WTC11 (cell line): ENCODE measurements at regions not wholly inside any gene's neighbourhood (a gene's known extent, or its start where the extent isn't known, plus 50 kb on each side); places are given as distances from the start of the nearest gene placed in this dataset.

Experiments used
- ATAC-seq: fragments of 200-7000 bp; cut with Tn5 transposase; 2 replicates; pipeline ENCODE4 v1.10.0; 2021; ENCODE audit warnings: mild to moderate bottlenecking, moderate library complexity
- CTCF ChIA-PET: fragments of 300-600 bp; sonication (Branson Sonifier 250); formaldehyde crosslinking; loops from one replicate; lab custom pipeline; 2021; ENCODE audit warnings: antibody characterized with exemption; lab: Charles Lee
- POLR2A ChIA-PET: fragments of 350-600 bp; sonication (Branson Sonifier 250); formaldehyde crosslinking; loops from one replicate; lab custom pipeline; 2021; ENCODE audit warnings: antibody characterized with exemption; lab: Charles Lee
- DNase-seq: peaks from one replicate; pipeline ENCODE4 v3.0.0; 2021; ENCODE audit warnings: low spot score
- H3K27ac Mint-ChIP-seq: 2 replicates; pipeline ENCODE4 v1.8.0; 2021; ENCODE audit warnings: mixed read lengths
- H3K27me3 Mint-ChIP-seq: 2 replicates; pipeline ENCODE4 v1.8.0; 2021; ENCODE audit warnings: low read depth, mild to moderate bottlenecking, moderate library complexity, mixed read lengths
- H3K36me3 Mint-ChIP-seq: 2 replicates; pipeline ENCODE4 v1.8.0; 2021; ENCODE audit warnings: mixed read lengths
- H3K4me1 Mint-ChIP-seq: 2 replicates; pipeline ENCODE4 v1.8.0; 2022; ENCODE audit warnings: mixed read lengths
- H3K4me3 Mint-ChIP-seq: 2 replicates; pipeline ENCODE4 v1.8.0; 2021; ENCODE audit warnings: mild to moderate bottlenecking, moderate library complexity, mixed read lengths
- H3K9me3 Mint-ChIP-seq: 2 replicates; pipeline ENCODE4 v1.8.0; 2021; ENCODE audit warnings: mixed read lengths
- ELF4 ChIP-seq: sonication (generic); formaldehyde crosslinking; IDR thresholded peaks from 2 replicates; pipeline ENCODE4 v1.8.1; 2022; ENCODE audit warnings: low read depth, mild to moderate bottlenecking, moderate library complexity, missing genetic modification reagents
- ESRRA ChIP-seq: sonication (generic); formaldehyde crosslinking; IDR thresholded peaks from 2 replicates; pipeline ENCODE4 v1.8.1; 2022; ENCODE audit warnings: mild to moderate bottlenecking, missing genetic modification reagents, borderline replicate concordance
- FOXJ3 ChIP-seq: sonication (generic); formaldehyde crosslinking; IDR thresholded peaks from 2 replicates; pipeline ENCODE4 v1.9.0; 2021; ENCODE audit warnings: missing genetic modification reagents, mild to moderate bottlenecking, borderline replicate concordance
- GRHL2 ChIP-seq: fragments of 250-450 bp; sonication (Bioruptor Pico); IDR thresholded peaks from 2 replicates; pipeline ENCODE4 v1.8.0; 2022; ENCODE audit warnings: mild to moderate bottlenecking, moderate library complexity; ENCODE audit not compliant: insufficient replicate concordance, severe bottlenecking
- KAT7 ChIP-seq: sonication (generic); formaldehyde crosslinking; IDR thresholded peaks from 2 replicates; pipeline ENCODE4 v1.8.1; 2023; ENCODE audit warnings: missing genetic modification reagents, mild to moderate bottlenecking, borderline replicate concordance
- MXD4 ChIP-seq: fragments of 250-450 bp; sonication (Bioruptor Pico); IDR thresholded peaks from 2 replicates; pipeline ENCODE4 v1.8.0; 2021; ENCODE audit warnings: mild to moderate bottlenecking, moderate library complexity, borderline replicate concordance
- NR2C2 ChIP-seq: sonication (generic); formaldehyde crosslinking; IDR thresholded peaks from 2 replicates; pipeline ENCODE4 v1.8.0; 2022; ENCODE audit warnings: mild to moderate bottlenecking, missing genetic modification reagents
- OVOL2 ChIP-seq: fragments of 250-450 bp; sonication (Bioruptor Pico); IDR thresholded peaks from 2 replicates; pipeline ENCODE4 v1.9.0; 2021; ENCODE audit warnings: mild to moderate bottlenecking, borderline replicate concordance
- SOX15 ChIP-seq: fragments of 250-450 bp; sonication (Bioruptor Pico); IDR thresholded peaks from 2 replicates; pipeline ENCODE4 v1.9.0; 2021; ENCODE audit warnings: mild to moderate bottlenecking
- TEAD1 ChIP-seq: sonication (generic); formaldehyde crosslinking; IDR thresholded peaks from 2 replicates; pipeline ENCODE4 v1.8.0; 2022; ENCODE audit warnings: mild to moderate bottlenecking, missing genetic modification reagents
- ZBTB21 ChIP-seq: sonication (generic); formaldehyde crosslinking; IDR thresholded peaks from 2 replicates; pipeline ENCODE4 v1.8.1; 2023; ENCODE audit warnings: mild to moderate bottlenecking, missing genetic modification reagents, borderline replicate concordance
- ZNF263 ChIP-seq: sonication (generic); formaldehyde crosslinking; IDR thresholded peaks from 2 replicates; pipeline ENCODE4 v1.8.1; 2022; ENCODE audit warnings: low read depth, mild to moderate bottlenecking, moderate library complexity, missing genetic modification reagents
- ZNF416 ChIP-seq: fragments of 250-450 bp; sonication (Bioruptor Pico); IDR thresholded peaks from 2 replicates; pipeline ENCODE4 v1.9.0; 2021; ENCODE audit warnings: mild to moderate bottlenecking, inconsistent platforms
- TF ChIP-seq, protein P1 (sequence below): fragments of 250-450 bp; sonication (Bioruptor Pico); IDR thresholded peaks from 2 replicates; pipeline ENCODE4 v1.9.0; 2021; ENCODE audit warnings: mild to moderate bottlenecking, borderline replicate concordance
- TF ChIP-seq, protein P2 (sequence below): sonication (generic); formaldehyde crosslinking; IDR thresholded peaks from 2 replicates; pipeline ENCODE4 v1.8.1; 2023; ENCODE audit warnings: mild to moderate bottlenecking, missing genetic modification reagents, moderate library complexity
- TF ChIP-seq, protein P3 (sequence below): sonication (generic); formaldehyde crosslinking; IDR thresholded peaks from 2 replicates; pipeline ENCODE4 v1.8.0; 2022; ENCODE audit warnings: mild to moderate bottlenecking, missing genetic modification reagents
- TF ChIP-seq, protein P4 (sequence below): sonication (generic); formaldehyde crosslinking; IDR thresholded peaks from 2 replicates; pipeline ENCODE4 v1.8.0; 2022; ENCODE audit warnings: mild to moderate bottlenecking, missing genetic modification reagents
- TF ChIP-seq, protein P5 (sequence below): sonication (generic); formaldehyde crosslinking; IDR thresholded peaks from 2 replicates; pipeline ENCODE4 v1.8.0; 2023; ENCODE audit warnings: missing genetic modification reagents
- TF ChIP-seq, protein P6 (sequence below): sonication (generic); formaldehyde crosslinking; IDR thresholded peaks from 2 replicates; pipeline ENCODE4 v1.8.1; 2023; ENCODE audit warnings: mild to moderate bottlenecking, moderate library complexity, missing genetic modification reagents

DNA sequence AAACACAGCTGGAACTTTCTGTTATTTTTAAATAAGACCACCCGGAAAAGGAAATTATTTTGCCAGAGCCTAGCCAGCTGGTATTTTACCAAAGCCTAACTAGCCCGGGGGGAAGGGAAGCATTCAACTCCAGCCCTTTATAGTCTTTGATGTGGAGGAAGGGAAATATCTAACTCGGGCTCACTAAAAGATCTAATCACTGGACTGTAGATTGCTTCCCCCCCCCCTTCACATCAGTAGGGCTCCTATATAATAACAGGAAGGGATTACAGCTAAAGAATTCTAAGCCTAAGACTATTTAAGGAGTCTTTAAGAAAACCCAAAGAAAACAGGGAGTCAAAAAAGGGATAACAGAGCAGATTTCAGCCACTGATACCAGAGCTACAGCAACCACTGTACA lies 431.1 kb downstream of the KCNH5 start (continued):
- no peak for TF ChIP-seq TEAD1 (CRISPR knock-in tag)
- TF ChIP-seq MXD4 (CRISPR knock-in tag): no peak

DNA sequence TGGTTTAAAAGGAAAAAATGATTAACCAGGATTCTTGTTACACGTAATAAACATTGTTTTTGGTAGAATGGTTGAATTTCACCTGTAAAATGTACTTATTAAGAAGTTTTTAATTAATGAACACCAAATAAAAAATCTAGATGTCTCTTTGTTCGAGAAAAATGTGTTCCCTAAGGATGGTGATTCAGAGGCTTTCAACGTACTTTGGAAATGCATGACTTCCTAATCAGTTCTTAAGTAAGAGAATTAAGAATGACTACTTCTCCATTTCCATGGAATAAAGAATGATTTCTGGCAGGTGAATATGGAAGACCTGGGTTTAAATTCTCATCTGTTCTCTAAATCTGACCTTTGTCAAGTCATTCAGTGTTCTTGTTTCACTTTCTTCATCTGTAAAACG lies 428.6 kb downstream of the KCNH5 start:
- Mint-ChIP-seq H3K27ac (no peak overlapping the region), H3K4me1 (peaks cover 12% of the 10 kb centered on the region), H3K36me3 (no peaks in the 10 kb centered on the region; the same call in 1 of the 2 replicates), H3K27me3 (no peaks in the 10 kb centered on the region), H3K4me3 (no peak overlapping the region), H3K9me3 (peaks cover 5% of the 10 kb centered on the region)
- no peak for ATAC-seq
- TF ChIP-seq ELF4 (no peak), ZBTB21 (CRISPR knock-in tag) (no peak), OVOL2 (no peak), ESRRA (CRISPR knock-in tag) (no peak)
- TF ChIP-seq, protein P1, sequence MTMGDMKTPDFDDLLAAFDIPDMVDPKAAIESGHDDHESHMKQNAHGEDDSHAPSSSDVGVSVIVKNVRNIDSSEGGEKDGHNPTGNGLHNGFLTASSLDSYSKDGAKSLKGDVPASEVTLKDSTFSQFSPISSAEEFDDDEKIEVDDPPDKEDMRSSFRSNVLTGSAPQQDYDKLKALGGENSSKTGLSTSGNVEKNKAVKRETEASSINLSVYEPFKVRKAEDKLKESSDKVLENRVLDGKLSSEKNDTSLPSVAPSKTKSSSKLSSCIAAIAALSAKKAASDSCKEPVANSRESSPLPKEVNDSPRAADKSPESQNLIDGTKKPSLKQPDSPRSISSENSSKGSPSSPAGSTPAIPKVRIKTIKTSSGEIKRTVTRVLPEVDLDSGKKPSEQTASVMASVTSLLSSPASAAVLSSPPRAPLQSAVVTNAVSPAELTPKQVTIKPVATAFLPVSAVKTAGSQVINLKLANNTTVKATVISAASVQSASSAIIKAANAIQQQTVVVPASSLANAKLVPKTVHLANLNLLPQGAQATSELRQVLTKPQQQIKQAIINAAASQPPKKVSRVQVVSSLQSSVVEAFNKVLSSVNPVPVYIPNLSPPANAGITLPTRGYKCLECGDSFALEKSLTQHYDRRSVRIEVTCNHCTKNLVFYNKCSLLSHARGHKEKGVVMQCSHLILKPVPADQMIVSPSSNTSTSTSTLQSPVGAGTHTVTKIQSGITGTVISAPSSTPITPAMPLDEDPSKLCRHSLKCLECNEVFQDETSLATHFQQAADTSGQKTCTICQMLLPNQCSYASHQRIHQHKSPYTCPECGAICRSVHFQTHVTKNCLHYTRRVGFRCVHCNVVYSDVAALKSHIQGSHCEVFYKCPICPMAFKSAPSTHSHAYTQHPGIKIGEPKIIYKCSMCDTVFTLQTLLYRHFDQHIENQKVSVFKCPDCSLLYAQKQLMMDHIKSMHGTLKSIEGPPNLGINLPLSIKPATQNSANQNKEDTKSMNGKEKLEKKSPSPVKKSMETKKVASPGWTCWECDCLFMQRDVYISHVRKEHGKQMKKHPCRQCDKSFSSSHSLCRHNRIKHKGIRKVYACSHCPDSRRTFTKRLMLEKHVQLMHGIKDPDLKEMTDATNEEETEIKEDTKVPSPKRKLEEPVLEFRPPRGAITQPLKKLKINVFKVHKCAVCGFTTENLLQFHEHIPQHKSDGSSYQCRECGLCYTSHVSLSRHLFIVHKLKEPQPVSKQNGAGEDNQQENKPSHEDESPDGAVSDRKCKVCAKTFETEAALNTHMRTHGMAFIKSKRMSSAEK (CRISPR knock-in tag): no peak
- TF ChIP-seq, protein P2, sequence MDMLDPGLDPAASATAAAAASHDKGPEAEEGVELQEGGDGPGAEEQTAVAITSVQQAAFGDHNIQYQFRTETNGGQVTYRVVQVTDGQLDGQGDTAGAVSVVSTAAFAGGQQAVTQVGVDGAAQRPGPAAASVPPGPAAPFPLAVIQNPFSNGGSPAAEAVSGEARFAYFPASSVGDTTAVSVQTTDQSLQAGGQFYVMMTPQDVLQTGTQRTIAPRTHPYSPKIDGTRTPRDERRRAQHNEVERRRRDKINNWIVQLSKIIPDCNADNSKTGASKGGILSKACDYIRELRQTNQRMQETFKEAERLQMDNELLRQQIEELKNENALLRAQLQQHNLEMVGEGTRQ (CRISPR knock-in tag): no peak
- TF ChIP-seq, protein P3, sequence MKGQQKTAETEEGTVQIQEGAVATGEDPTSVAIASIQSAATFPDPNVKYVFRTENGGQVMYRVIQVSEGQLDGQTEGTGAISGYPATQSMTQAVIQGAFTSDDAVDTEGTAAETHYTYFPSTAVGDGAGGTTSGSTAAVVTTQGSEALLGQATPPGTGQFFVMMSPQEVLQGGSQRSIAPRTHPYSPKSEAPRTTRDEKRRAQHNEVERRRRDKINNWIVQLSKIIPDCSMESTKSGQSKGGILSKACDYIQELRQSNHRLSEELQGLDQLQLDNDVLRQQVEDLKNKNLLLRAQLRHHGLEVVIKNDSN (CRISPR knock-in tag): no peak
- TF ChIP-seq, protein P4, sequence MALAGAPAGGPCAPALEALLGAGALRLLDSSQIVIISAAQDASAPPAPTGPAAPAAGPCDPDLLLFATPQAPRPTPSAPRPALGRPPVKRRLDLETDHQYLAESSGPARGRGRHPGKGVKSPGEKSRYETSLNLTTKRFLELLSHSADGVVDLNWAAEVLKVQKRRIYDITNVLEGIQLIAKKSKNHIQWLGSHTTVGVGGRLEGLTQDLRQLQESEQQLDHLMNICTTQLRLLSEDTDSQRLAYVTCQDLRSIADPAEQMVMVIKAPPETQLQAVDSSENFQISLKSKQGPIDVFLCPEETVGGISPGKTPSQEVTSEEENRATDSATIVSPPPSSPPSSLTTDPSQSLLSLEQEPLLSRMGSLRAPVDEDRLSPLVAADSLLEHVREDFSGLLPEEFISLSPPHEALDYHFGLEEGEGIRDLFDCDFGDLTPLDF (CRISPR knock-in tag): no peak
- ChIA-PET CTCF (no interaction called here), POLR2A (no interaction called here)
- no peak for DNase-seq

DNA sequence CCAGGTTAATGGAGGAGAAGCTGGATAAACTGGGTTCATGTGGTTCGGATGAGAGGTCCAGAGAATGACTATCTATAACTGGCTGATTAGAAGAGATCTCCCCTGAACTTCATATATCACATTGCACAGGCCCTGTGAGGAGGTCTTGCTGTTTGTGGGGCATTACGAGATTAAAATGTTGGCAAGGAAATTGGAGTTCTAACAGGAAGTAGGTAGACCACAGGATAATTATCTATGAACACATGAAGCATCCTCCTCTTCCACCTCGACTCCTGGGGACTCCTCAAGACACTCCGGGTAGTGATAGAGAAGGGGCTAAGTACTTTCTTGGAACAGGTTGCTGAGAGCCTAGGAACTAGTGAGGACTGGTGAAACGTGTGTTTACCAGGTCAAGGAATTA lies 418.8 kb downstream of the KCNH5 start:
- Mint-ChIP-seq H3K4me3 (no peak overlapping the region), H3K4me1 (no peaks in the 10 kb centered on the region), H3K36me3 (no peaks in the 10 kb centered on the region), H3K27me3 (no peaks in the 10 kb centered on the region), H3K9me3 (peaks cover 28% of the 10 kb centered on the region), H3K27ac (no peak overlapping the region)
- ChIA-PET POLR2A (no interaction called here), CTCF (no interaction called here)
- DNase-seq: no peak
- ATAC-seq: no peak
- TF ChIP-seq, protein P5, sequence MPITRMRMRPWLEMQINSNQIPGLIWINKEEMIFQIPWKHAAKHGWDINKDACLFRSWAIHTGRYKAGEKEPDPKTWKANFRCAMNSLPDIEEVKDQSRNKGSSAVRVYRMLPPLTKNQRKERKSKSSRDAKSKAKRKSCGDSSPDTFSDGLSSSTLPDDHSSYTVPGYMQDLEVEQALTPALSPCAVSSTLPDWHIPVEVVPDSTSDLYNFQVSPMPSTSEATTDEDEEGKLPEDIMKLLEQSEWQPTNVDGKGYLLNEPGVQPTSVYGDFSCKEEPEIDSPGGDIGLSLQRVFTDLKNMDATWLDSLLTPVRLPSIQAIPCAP: no peak
- TF ChIP-seq, protein P6, sequence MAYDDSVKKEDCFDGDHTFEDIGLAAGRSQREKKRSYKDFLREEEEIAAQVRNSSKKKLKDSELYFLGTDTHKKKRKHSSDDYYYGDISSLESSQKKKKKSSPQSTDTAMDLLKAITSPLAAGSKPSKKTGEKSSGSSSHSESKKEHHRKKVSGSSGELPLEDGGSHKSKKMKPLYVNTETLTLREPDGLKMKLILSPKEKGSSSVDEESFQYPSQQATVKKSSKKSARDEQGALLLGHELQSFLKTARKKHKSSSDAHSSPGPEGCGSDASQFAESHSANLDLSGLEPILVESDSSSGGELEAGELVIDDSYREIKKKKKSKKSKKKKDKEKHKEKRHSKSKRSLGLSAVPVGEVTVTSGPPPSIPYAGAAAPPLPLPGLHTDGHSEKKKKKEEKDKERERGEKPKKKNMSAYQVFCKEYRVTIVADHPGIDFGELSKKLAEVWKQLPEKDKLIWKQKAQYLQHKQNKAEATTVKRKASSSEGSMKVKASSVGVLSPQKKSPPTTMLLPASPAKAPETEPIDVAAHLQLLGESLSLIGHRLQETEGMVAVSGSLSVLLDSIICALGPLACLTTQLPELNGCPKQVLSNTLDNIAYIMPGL (CRISPR knock-in tag): no peak
- TF ChIP-seq ZNF263 (CRISPR knock-in tag): no peak
- TF ChIP-seq FOXJ3: no peak
- no peak for TF ChIP-seq ZNF416 (CRISPR knock-in tag)
- no peak for TF ChIP-seq NR2C2 (CRISPR knock-in tag)
- no peak for TF ChIP-seq GRHL2 (CRISPR knock-in tag)
- no peak for TF ChIP-seq SOX15 (CRISPR knock-in tag)
- TF ChIP-seq KAT7 (CRISPR knock-in tag): no peak
